ENCODE measurements at regions not wholly inside any gene's neighbourhood (a gene's known extent, or its start where the extent isn't known, plus 50 kb on each side); places are given as distances from the start of the nearest gene placed in this dataset.

GRCh38 chr11:131194726-131195125, 175.7 kb upstream of the NTM start:
- Histone ChIP-seq H3K27me3 (ENCODE audit: control insufficient read depth, insufficient read depth, low read length) (peaks cover 31% of the 10 kb centered on the region), H3K9me3 (ENCODE audit: control insufficient read depth, insufficient read depth, low read length) (peaks cover 4% of the 10 kb centered on the region; the same call in 1 of the 2 replicates), H3K27ac (ENCODE audit: low read depth, low read length) (no peak overlapping the region), H3K4me3 (ENCODE audit: low read depth, low read length) (no peak overlapping the region)
- POLR2A ChIA-PET = no interaction called here
- CTCF ChIA-PET = interaction anchor here (2.0 kb wide), 1 partner anchor 130 kb away, joined by 6 read pairs; no protein-coding TSS in a partner anchor
- DNase-seq (ENCODE audit: low read depth, low spot score) = no peak
- TF ChIP-seq CTCF (IDR thresholded peaks at IDR 0.05; ENCODE audit: low read depth, low read length) = no peak

GRCh38 chr11:131195661-131196517, 174.5 kb upstream of the NTM start:
- CTCF ChIA-PET = interaction anchor here (0.6 to 2.0 kb wide), 2 partner anchors 131 to 158 kb away, joined by 3 to 6 read pairs; no protein-coding TSS in a partner anchor
- POLR2A ChIA-PET = no interaction called here
- H3K9me3 ChIP-seq (ENCODE audit: control insufficient read depth, insufficient read depth, low read length) = peaks cover 4% of the 10 kb centered on the region; the same call in 1 of the 2 replicates
- peaks cover 29% of the 10 kb centered on the region for H3K27me3 ChIP-seq (ENCODE audit: control insufficient read depth, insufficient read depth, low read length)
- no peak overlapping the region for H3K27ac ChIP-seq (ENCODE audit: low read depth, low read length)
- H3K4me3 ChIP-seq (ENCODE audit: low read depth, low read length) = no peak overlapping the region
- DNase-seq (ENCODE audit: low read depth, low spot score) = peak; percentile 11
- TF ChIP-seq CTCF (IDR thresholded peaks at IDR 0.05; ENCODE audit: low read depth, low read length) = no peak

- ChIA-PET CTCF (no interaction called here), POLR2A (no interaction called here)
- Histone ChIP-seq H3K27ac (ENCODE audit: low read depth, low read length) (no peak overlapping the region), H3K27me3 (ENCODE audit: control insufficient read depth, insufficient read depth, low read length) (peaks cover 19% of the 10 kb centered on the region), H3K4me3 (ENCODE audit: low read depth, low read length) (no peak overlapping the region), H3K9me3 (ENCODE audit: control insufficient read depth, insufficient read depth, low read length) (peaks cover 4% of the 10 kb centered on the region; the same call in 1 of the 2 replicates)
- no peak for TF ChIP-seq CTCF (IDR thresholded peaks at IDR 0.05; ENCODE audit: low read depth, low read length)
- no peak for DNase-seq (ENCODE audit: low read depth, low spot score)
These were observed 172.0 kb upstream of the NTM start for GRCh38 chr11:131198161-131199014.

- POLR2A ChIA-PET = no interaction called here
- CTCF ChIA-PET = no interaction called here
- TF ChIP-seq CTCF (IDR thresholded peaks at IDR 0.05; ENCODE audit: low read depth, low read length) = no peak
- Histone ChIP-seq H3K9me3 (ENCODE audit: control insufficient read depth, insufficient read depth, low read length) (peaks cover 4% of the 10 kb centered on the region; the same call in 1 of the 2 replicates), H3K27me3 (ENCODE audit: control insufficient read depth, insufficient read depth, low read length) (peaks cover 16% of the 10 kb centered on the region), H3K27ac (ENCODE audit: low read depth, low read length) (no peak overlapping the region), H3K4me3 (ENCODE audit: low read depth, low read length) (no peak overlapping the region)
- DNase-seq (ENCODE audit: low read depth, low spot score) = no peak
These were observed 171.5 kb upstream of the NTM start for GRCh38 chr11:131199015-131199280.

- TF ChIP-seq CTCF (IDR thresholded peaks at IDR 0.05; ENCODE audit: low read depth, low read length) = no peak
- peaks cover 6% of the 10 kb centered on the region for H3K27me3 ChIP-seq (ENCODE audit: control insufficient read depth, insufficient read depth, low read length)
- DNase-seq (ENCODE audit: low read depth, low spot score) = no peak
- peaks cover 4% of the 10 kb centered on the region; the same call in 1 of the 2 replicates for H3K9me3 ChIP-seq (ENCODE audit: control insufficient read depth, insufficient read depth, low read length)
- H3K27ac ChIP-seq (ENCODE audit: low read depth, low read length) = no peak overlapping the region
- H3K4me3 ChIP-seq (ENCODE audit: low read depth, low read length) = no peak overlapping the region
- ChIA-PET CTCF (interaction anchor here (1.6 kb wide), 1 partner anchor 472 kb away, joined by 4 read pairs; no protein-coding TSS in a partner anchor), POLR2A (no interaction called here)
These were observed 168.7 kb upstream of the NTM start for GRCh38 chr11:131201674-131202073.

All from AG04450 (cell line).